GM12878 (cell line): ENCODE measurements at regions not wholly inside any gene's neighbourhood (a gene's known extent, or its start where the extent isn't known, plus 50 kb on each side); places are given as distances from the start of the nearest gene placed in this dataset.

Experiments
- ATAC-seq: fragments of 200-7000 bp; cut with Tn5 transposase; 3 replicates; pipeline ENCODE4 v1.9.1; 2020; ENCODE audit warnings: mild to moderate bottlenecking, moderate library complexity
- BruUV-seq: library from RNA; stranded (reverse); fragments of 400-500 nt; replicated peaks from 2 replicates; lab custom pipeline; 2021; lab: Mats Ljungman, UMichigan
- CTCF ChIA-PET: fragments of 300-600 bp; sonication (Branson Sonifier 250); formaldehyde crosslinking; extraction: SDS; loops from one replicate; lab custom pipeline; 2021; ENCODE audit warnings: inconsistent platforms; lab: Yijun Ruan, JAX
- POLR2A ChIA-PET: fragments of 350-600 bp; formaldehyde crosslinking; extraction: SDS; loops from one replicate; lab custom pipeline; 2021; ENCODE audit warnings: inconsistent platforms; lab: Charles Lee
- RAD21 ChIA-PET: fragments of 300-600 bp; sonication (Branson Sonifier 250); formaldehyde crosslinking; loops from one replicate; lab custom pipeline; 2023; ENCODE audit warnings: antibody characterized with exemption; ENCODE audit not compliant: unreplicated experiment; lab: Charles Lee
- SMC1A ChIA-PET: fragments of 300-600 bp; sonication (Branson Sonifier 250); formaldehyde crosslinking; loops from one replicate; lab custom pipeline; 2023; ENCODE audit not compliant: unreplicated experiment, uncharacterized antibody; lab: Charles Lee
- DNase-seq: peaks from one replicate; pipeline ENCODE4 v3.0.0-alpha.2; 2011; ENCODE audit warnings: low read depth, low spot score
- FAIRE-seq: peaks from 3 replicates; lab custom pipeline; 2011; peaks lifted over from hg19 to GRCh38; lab: Jason Lieb, UNC
- H2AFZ ChIP-seq: 2 replicates; pipeline ENCODE4 v1.6.0; 2011; ENCODE audit warnings: low read depth, low read length, control low read depth; ENCODE audit not compliant: control insufficient read depth
- H3K27ac ChIP-seq: 2 replicates; pipeline ENCODE4 v1.5.1; 2011; ENCODE audit warnings: control low read depth; ENCODE audit not compliant: control insufficient read depth, insufficient read depth
- H3K27me3 ChIP-seq, 2 experiments: replicated peaks in 1 of 2; 2 replicates each; pipeline versions ENCODE4 v1.6.0 to v1.6.1; 2011; ENCODE audit warnings: low read length in 1 of 2; ENCODE audit not compliant: control insufficient read depth in 2 of 2, insufficient read depth in 2 of 2
- H3K36me3 ChIP-seq, 2 experiments: 2 replicates each; pipeline ENCODE4 v1.5.1; 2011; ENCODE audit warnings: low read length in 1 of 2; ENCODE audit not compliant: control insufficient read depth in 2 of 2, insufficient read depth in 2 of 2
- H3K4me1 ChIP-seq: 2 replicates; pipeline ENCODE4 v1.6.1; 2011; ENCODE audit warnings: mild to moderate bottlenecking, low read length, moderate library complexity, mixed read lengths; ENCODE audit not compliant: control insufficient read depth, insufficient read depth
- H3K4me2 ChIP-seq: 2 replicates; pipeline ENCODE4 v1.6.0; 2011; ENCODE audit warnings: control low read depth; ENCODE audit not compliant: control insufficient read depth, insufficient read depth
- H3K4me3 ChIP-seq: fragments of 200-600 bp; sonication (generic); 2 replicates; pipeline ENCODE4 v1.5.1; 2016
- H3K79me2 ChIP-seq: 2 replicates; pipeline ENCODE4 v1.6.0; 2011; ENCODE audit warnings: low read length; ENCODE audit not compliant: control insufficient read depth, insufficient read depth
- H3K9ac ChIP-seq: 2 replicates; pipeline ENCODE4 v1.8.0; 2011; ENCODE audit warnings: low read length, control low read depth, mixed read lengths; ENCODE audit not compliant: control insufficient read depth, insufficient read depth
- H3K9me3 ChIP-seq: replicated peaks from 3 replicates; pipeline ENCODE4 v1.5.1; 2011; ENCODE audit warnings: mild to moderate bottlenecking, low read length; ENCODE audit not compliant: control insufficient read depth, insufficient read depth
- H4K20me1 ChIP-seq: 2 replicates; pipeline ENCODE4 v1.6.0; 2011; ENCODE audit not compliant: control insufficient read depth, insufficient read depth
- BMI1 ChIP-seq: fragments of 450-650 bp; IDR thresholded peaks from 2 replicates; pipeline ENCODE4 v1.6.1; 2016; ENCODE audit warnings: mild to moderate bottlenecking, moderate library complexity, borderline replicate concordance
- CBX3 ChIP-seq: fragments of 200-600 bp; sonication (generic); IDR thresholded peaks from 2 replicates; pipeline ENCODE4 v1.6.1; 2016; ENCODE audit warnings: low read depth, borderline replicate concordance
- CREB1 ChIP-seq: IDR thresholded peaks from 2 replicates; pipeline ENCODE4 v1.6.1; 2012; ENCODE audit warnings: low read depth, mild to moderate bottlenecking, inconsistent platforms
- EED ChIP-seq: sonication (generic); IDR thresholded peaks from 2 replicates; pipeline ENCODE4 v1.6.1; 2016; ENCODE audit warnings: antibody characterized with exemption, low read depth
- ETV6 ChIP-seq, 2 experiments: fragments of 450-650 bp in 1 of 2; IDR thresholded peaks in 1 of 2; conservative IDR thresholded peaks in 1 of 2; 2 replicates each; pipeline ENCODE4 v1.6.1; 2014; ENCODE audit warnings: antibody characterized with exemption in 1 of 2, borderline replicate concordance in 1 of 2, low read depth in 1 of 2, mild to moderate bottlenecking in 1 of 2, moderate library complexity in 1 of 2
- GABPA ChIP-seq: IDR thresholded peaks from 2 replicates; pipeline ENCODE4 v1.6.1; 2014; ENCODE audit warnings: antibody characterized with exemption, low read depth, mild to moderate bottlenecking, inconsistent platforms
- HDAC6 ChIP-seq: fragments of 200-600 bp; sonication (generic); IDR thresholded peaks from one replicate; pipeline ENCODE4 v1.8.0; 2017; ENCODE audit warnings: antibody characterized with exemption; ENCODE audit not compliant: unreplicated experiment
- JUND ChIP-seq: IDR thresholded peaks from 2 replicates; pipeline ENCODE4 v1.6.1; 2012; ENCODE audit warnings: low read depth, mild to moderate bottlenecking, low read length, improper control_type of control experiment, moderate library complexity
- KAT2A ChIP-seq: conservative IDR thresholded peaks from 2 replicates; pipeline ENCODE4 v1.6.1; 2011; ENCODE audit warnings: low read depth, low read length; ENCODE audit not compliant: control insufficient read depth
- MEF2A ChIP-seq: IDR thresholded peaks from 2 replicates; pipeline ENCODE4 v1.6.1; 2011; ENCODE audit warnings: low read depth, mild to moderate bottlenecking, low read length, moderate library complexity; ENCODE audit not compliant: insufficient read depth
- MYB ChIP-seq: fragments of 150-350 bp; IDR thresholded peaks from 2 replicates; pipeline ENCODE4 v1.6.1; 2014; ENCODE audit warnings: mild to moderate bottlenecking, low read depth, low read length, borderline replicate concordance
- NFXL1 ChIP-seq: fragments of 450-650 bp; IDR thresholded peaks from 2 replicates; pipeline ENCODE4 v1.6.1; 2017; ENCODE audit warnings: antibody characterized with exemption, mild to moderate bottlenecking, borderline replicate concordance
- SPI1 ChIP-seq: IDR thresholded peaks from 2 replicates; pipeline ENCODE4 v1.6.1; 2011; ENCODE audit warnings: low read depth, mild to moderate bottlenecking, low read length, moderate library complexity, borderline replicate concordance; ENCODE audit not compliant: insufficient read depth
- TAF1 ChIP-seq: IDR thresholded peaks from 2 replicates; pipeline ENCODE4 v1.6.1; 2011; ENCODE audit warnings: mild to moderate bottlenecking, low read depth, low read length, borderline replicate concordance
- YBX1 ChIP-seq: fragments of 450-650 bp; IDR thresholded peaks from 2 replicates; pipeline ENCODE4 v1.6.1; 2016; ENCODE audit warnings: antibody characterized with exemption
- ZBTB11 ChIP-seq: fragments of 450-650 bp; formaldehyde crosslinking; IDR thresholded peaks from 2 replicates; pipeline ENCODE4 v1.5.0; 2022; ENCODE audit warnings: mild to moderate bottlenecking, missing genetic modification characterization
- ZNF24 ChIP-seq: fragments of 450-650 bp; IDR thresholded peaks from 2 replicates; pipeline ENCODE4 v1.6.1; 2017; ENCODE audit warnings: antibody characterized with exemption, mild to moderate bottlenecking
- in situ Hi-C: fragments of 300-500 bp; cut with MboI; formaldehyde crosslinking; loops from 9 replicates; pipeline ENCODE4 v1.14.3; 2018; ENCODE audit warnings: mixed read lengths
- intact Hi-C: fragments of 100-400 bp; cut with micrococcal nuclease; formaldehyde crosslinking; loops from one replicate; pipeline ENCODE4 v1.14.2; 2022; ENCODE audit not compliant: unreplicated experiment
- TF ChIP-seq, protein P1 (sequence below): IDR thresholded peaks from 2 replicates; pipeline ENCODE4 v1.6.1; 2011; ENCODE audit warnings: low read depth, low read length, improper control_type of control experiment, borderline replicate concordance

DNA sequence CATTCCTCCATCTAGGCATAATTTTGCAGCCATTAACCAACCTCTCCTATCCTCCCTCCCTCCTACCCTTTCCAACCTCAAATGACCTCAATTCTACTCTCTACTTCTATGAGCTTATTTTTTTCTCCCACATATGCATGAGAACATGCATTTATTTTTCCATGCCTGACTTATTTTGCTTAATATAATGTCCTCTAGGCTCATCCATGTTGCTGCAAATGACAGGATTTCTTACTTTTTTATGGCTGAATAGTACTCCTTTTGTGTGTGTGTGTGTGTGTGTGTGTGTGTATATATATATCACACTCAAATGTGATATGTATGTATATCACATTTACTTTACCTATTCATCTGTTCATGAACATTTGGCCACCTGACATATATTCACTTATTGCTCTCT is 339.4 kb downstream of the SIPA1L2 start:
- no peak for DNase-seq
- intact Hi-C loops: no loop called here
- H3K9ac ChIP-seq: no peak overlapping the region
- no peaks in the 10 kb centered on the region for H3K9me3 ChIP-seq
- ChIA-PET SMC1A (no interaction called here), CTCF (no interaction called here), POLR2A (no interaction called here), RAD21 (no interaction called here)
- H3K27ac ChIP-seq: no peak overlapping the region
- no peaks in the 10 kb centered on the region for H3K36me3 ChIP-seq
- H3K27me3 ChIP-seq: no peaks in the 10 kb centered on the region; a peak in 1 of 4 replicates
- in situ Hi-C loops: no loop called here
- TF ChIP-seq YBX1 (no peak), JUND (no peak), ETV6 (conservative IDR thresholded peaks at IDR 0.05 in 1 of 2, IDR thresholded peaks at IDR 0.05 in 1 of 2; ENCODE audit: borderline replicate concordance in 1 of 2, low read depth in 1 of 2) (no peak), SPI1 (no peak), ZBTB11 (CRISPR knock-in tag) (no peak), EED (no peak), MEF2A (no peak), BMI1 (no peak), HDAC6 (no peak), MYB (no peak), CBX3 (no peak), TAF1 (no peak), ZNF24 (no peak), NFXL1 (no peak), GABPA (no peak), KAT2A (no peak), CREB1 (no peak)
- TF ChIP-seq, protein P1, sequence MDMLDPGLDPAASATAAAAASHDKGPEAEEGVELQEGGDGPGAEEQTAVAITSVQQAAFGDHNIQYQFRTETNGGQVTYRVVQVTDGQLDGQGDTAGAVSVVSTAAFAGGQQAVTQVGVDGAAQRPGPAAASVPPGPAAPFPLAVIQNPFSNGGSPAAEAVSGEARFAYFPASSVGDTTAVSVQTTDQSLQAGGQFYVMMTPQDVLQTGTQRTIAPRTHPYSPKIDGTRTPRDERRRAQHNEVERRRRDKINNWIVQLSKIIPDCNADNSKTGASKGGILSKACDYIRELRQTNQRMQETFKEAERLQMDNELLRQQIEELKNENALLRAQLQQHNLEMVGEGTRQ: no peak
- no peak overlapping the region for H2AFZ ChIP-seq
- no peaks in the 10 kb centered on the region for H3K79me2 ChIP-seq
- ATAC-seq: no peak
- H3K4me3 ChIP-seq: no peak overlapping the region
- no peak for FAIRE-seq
- H4K20me1 ChIP-seq: no peaks in the 10 kb centered on the region
- no peaks in the 10 kb centered on the region for H3K4me1 ChIP-seq
- no peak overlapping the region for H3K4me2 ChIP-seq
- BruUV-seq: no TSS peak
